ENCODE measurements at regions not wholly inside any gene's neighbourhood (a gene's known extent, or its start where the extent isn't known, plus 50 kb on each side); places are given as distances from the start of the nearest gene placed in this dataset.

GRCh38 chr7:97635622-97636021, 96.3 kb upstream of the TAC1 start:
- Histone ChIP-seq H3K4me1 (ENCODE audit: control insufficient read depth in 3 of 3, insufficient read depth in 2 of 3, low read depth in 1 of 3, low read length in 2 of 3) (no peaks in the 10 kb centered on the region), H3K27ac (ENCODE audit: low read depth in 1 of 3, low read length in 2 of 3) (no peak overlapping the region), H3K4me3 (ENCODE audit: low read depth in 1 of 3, low read length in 3 of 3) (no peak overlapping the region), H3K9me3 (ENCODE audit: control insufficient read depth in 2 of 2, insufficient read depth in 1 of 2, low read depth in 1 of 2, low read length in 1 of 2) (no peaks in the 10 kb centered on the region), H3K27me3 (ENCODE audit: control insufficient read depth in 3 of 3, insufficient read depth in 3 of 3, low read length in 3 of 3) (no peaks in the 10 kb centered on the region), H3K36me3 (ENCODE audit: control insufficient read depth in 3 of 3, insufficient read depth in 2 of 3, low read depth in 1 of 3, low read length in 3 of 3) (no peaks in the 10 kb centered on the region)
- DNase-seq = no peak
- no peak for FAIRE-seq
- 89 to 95% (median 90%) methylated on average over 4 of the region's 4 CpGs for WGBS, 3 donors

GRCh38 chr7:97639036-97639435, 92.8 kb upstream of the TAC1 start:
- Histone ChIP-seq H3K36me3 (ENCODE audit: control insufficient read depth in 3 of 3, insufficient read depth in 2 of 3, low read depth in 1 of 3, low read length in 3 of 3) (no peaks in the 10 kb centered on the region), H3K27ac (ENCODE audit: low read depth in 1 of 3, low read length in 2 of 3) (no peak overlapping the region), H3K9me3 (ENCODE audit: control insufficient read depth in 2 of 2, insufficient read depth in 1 of 2, low read depth in 1 of 2, low read length in 1 of 2) (no peaks in the 10 kb centered on the region), H3K4me3 (ENCODE audit: low read depth in 1 of 3, low read length in 3 of 3) (no peak overlapping the region), H3K4me1 (ENCODE audit: control insufficient read depth in 3 of 3, insufficient read depth in 2 of 3, low read depth in 1 of 3, low read length in 2 of 3) (no peaks in the 10 kb centered on the region), H3K27me3 (ENCODE audit: control insufficient read depth in 3 of 3, insufficient read depth in 3 of 3, low read length in 3 of 3) (no peaks in the 10 kb centered on the region)
- FAIRE-seq = no peak
- no peak for DNase-seq

- WGBS, 3 donors = 85 to 87% (median 86%) methylated on average over 3 of the region's 3 CpGs
- H3K9me3 ChIP-seq (ENCODE audit: control insufficient read depth in 2 of 2, insufficient read depth in 1 of 2, low read depth in 1 of 2, low read length in 1 of 2) = no peaks in the 10 kb centered on the region
- no peaks in the 10 kb centered on the region for H3K36me3 ChIP-seq (ENCODE audit: control insufficient read depth in 3 of 3, insufficient read depth in 2 of 3, low read depth in 1 of 3, low read length in 3 of 3)
- no peak overlapping the region for H3K4me3 ChIP-seq (ENCODE audit: low read depth in 1 of 3, low read length in 3 of 3)
- DNase-seq = no peak
- H3K4me1 ChIP-seq (ENCODE audit: control insufficient read depth in 3 of 3, insufficient read depth in 2 of 3, low read depth in 1 of 3, low read length in 2 of 3) = no peaks in the 10 kb centered on the region
- FAIRE-seq = no peak
- H3K27me3 ChIP-seq (ENCODE audit: control insufficient read depth in 3 of 3, insufficient read depth in 3 of 3, low read length in 3 of 3) = no peaks in the 10 kb centered on the region
- no peak overlapping the region for H3K27ac ChIP-seq (ENCODE audit: low read depth in 1 of 3, low read length in 2 of 3)
Observed at GRCh38 chr7:97659363-97660045, 72.4 kb upstream of the TAC1 start.

GRCh38 chr7:97667359-97667758, 64.5 kb upstream of the TAC1 start:
- Histone ChIP-seq H3K27ac (ENCODE audit: low read depth in 1 of 3, low read length in 2 of 3) (no peak overlapping the region), H3K4me1 (ENCODE audit: control insufficient read depth in 3 of 3, insufficient read depth in 2 of 3, low read depth in 1 of 3, low read length in 2 of 3) (no peaks in the 10 kb centered on the region), H3K27me3 (ENCODE audit: control insufficient read depth in 3 of 3, insufficient read depth in 3 of 3, low read length in 3 of 3) (no peaks in the 10 kb centered on the region), H3K36me3 (ENCODE audit: control insufficient read depth in 3 of 3, insufficient read depth in 2 of 3, low read depth in 1 of 3, low read length in 3 of 3) (no peaks in the 10 kb centered on the region), H3K4me3 (ENCODE audit: low read depth in 1 of 3, low read length in 3 of 3) (no peak overlapping the region), H3K9me3 (ENCODE audit: control insufficient read depth in 2 of 2, insufficient read depth in 1 of 2, low read depth in 1 of 2, low read length in 1 of 2) (no peaks in the 10 kb centered on the region)
- DNase-seq (no peak), FAIRE-seq (no peak)
- 41 to 55% (median 50%) methylated on average over 1 of the region's 1 CpG for WGBS, 3 donors

GRCh38 chr7:97671571-97671970, 60.3 kb upstream of the TAC1 start:
- Histone ChIP-seq H3K36me3 (ENCODE audit: control insufficient read depth in 3 of 3, insufficient read depth in 2 of 3, low read depth in 1 of 3, low read length in 3 of 3) (no peaks in the 10 kb centered on the region), H3K4me1 (ENCODE audit: control insufficient read depth in 3 of 3, insufficient read depth in 2 of 3, low read depth in 1 of 3, low read length in 2 of 3) (no peaks in the 10 kb centered on the region), H3K27me3 (ENCODE audit: control insufficient read depth in 3 of 3, insufficient read depth in 3 of 3, low read length in 3 of 3) (no peaks in the 10 kb centered on the region), H3K4me3 (ENCODE audit: low read depth in 1 of 3, low read length in 3 of 3) (no peak overlapping the region), H3K9me3 (ENCODE audit: control insufficient read depth in 2 of 2, insufficient read depth in 1 of 2, low read depth in 1 of 2, low read length in 1 of 2) (no peaks in the 10 kb centered on the region), H3K27ac (ENCODE audit: low read depth in 1 of 3, low read length in 2 of 3) (no peak overlapping the region)
- no peak for FAIRE-seq
- DNase-seq = no peak

- no peak for FAIRE-seq
- no peak for DNase-seq
Observed at GRCh38 chr7:97680622-97681021, 51.3 kb upstream of the TAC1 start.

More at GRCh38 chr7:97680622-97681021, 51.3 kb upstream of the TAC1 start:
- WGBS, 3 donors = 31 to 47% (median 31%) methylated on average over 1 of the region's 1 CpG
- Histone ChIP-seq H3K9me3 (ENCODE audit: control insufficient read depth in 2 of 2, insufficient read depth in 1 of 2, low read depth in 1 of 2, low read length in 1 of 2) (no peaks in the 10 kb centered on the region), H3K27ac (ENCODE audit: low read depth in 1 of 3, low read length in 2 of 3) (no peak overlapping the region), H3K36me3 (ENCODE audit: control insufficient read depth in 3 of 3, insufficient read depth in 2 of 3, low read depth in 1 of 3, low read length in 3 of 3) (no peaks in the 10 kb centered on the region), H3K4me3 (ENCODE audit: low read depth in 1 of 3, low read length in 3 of 3) (no peak overlapping the region), H3K4me1 (ENCODE audit: control insufficient read depth in 3 of 3, insufficient read depth in 2 of 3, low read depth in 1 of 3, low read length in 2 of 3) (no peaks in the 10 kb centered on the region), H3K27me3 (ENCODE audit: control insufficient read depth in 3 of 3, insufficient read depth in 3 of 3, low read length in 3 of 3) (no peaks in the 10 kb centered on the region)
